ENCODE measurements at regions not wholly inside any gene's neighbourhood (a gene's known extent, or its start where the extent isn't known, plus 50 kb on each side); places are given as distances from the start of the nearest gene placed in this dataset.

- TF ChIP-seq THRB (CRISPR knock-in tag; conservative IDR thresholded peaks at IDR 0.05) (no peak), TEAD4 (IDR thresholded peaks at IDR 0.05; ENCODE audit: low read length) (no peak), TEAD4 (CRISPR knock-in tag; IDR thresholded peaks at IDR 0.05; ENCODE audit: borderline replicate concordance) (no peak), ZNF586 (CRISPR knock-in tag; conservative IDR thresholded peaks at IDR 0.05) (no peak), MTA1 (IDR thresholded peaks at IDR 0.05; ENCODE audit: borderline replicate concordance) (no peak), TRIM24 (IDR thresholded peaks at IDR 0.05) (peak; percentile 30 to 59; a peak in 2 of 4 replicates), KLF13 (tag; IDR thresholded peaks at IDR 0.05; ENCODE audit: borderline replicate concordance, low read depth) (no peak), ADNP (tag; IDR thresholded peaks at IDR 0.05) (no peak), AFF4 (CRISPR knock-in tag; IDR thresholded peaks at IDR 0.05) (no peak), CREB1 (IDR thresholded peaks at IDR 0.05) (no peak), CREB1 (CRISPR knock-in tag; IDR thresholded peaks at IDR 0.05) (no peak), ARID1B (IDR thresholded peaks at IDR 0.05) (no peak), ZNF224 (CRISPR knock-in tag; IDR thresholded peaks at IDR 0.05) (no peak), CBFB (CRISPR knock-in tag; IDR thresholded peaks at IDR 0.05) (no peak), ZZZ3 (IDR thresholded peaks at IDR 0.05) (no peak), CHD1 (IDR thresholded peaks at IDR 0.05; ENCODE audit: low read length) (no peak), KDM1A (IDR thresholded peaks at IDR 0.05) (no peak), ZNF41 (CRISPR knock-in tag; conservative IDR thresholded peaks at IDR 0.05) (no peak), CC2D1A (IDR thresholded peaks at IDR 0.05) (no peak), XRCC3 (IDR thresholded peaks at IDR 0.05) (no peak), SREBF2 (CRISPR knock-in tag; IDR thresholded peaks at IDR 0.05) (no peak), MIER1 (IDR thresholded peaks at IDR 0.05; ENCODE audit: low read depth) (no peak), SPI1 (IDR thresholded peaks at IDR 0.05; ENCODE audit: borderline replicate concordance, low read depth, low read length) (no peak), YY1 (IDR thresholded peaks at IDR 0.05; ENCODE audit: borderline replicate concordance in 1 of 3, control insufficient read depth in 1 of 3, extremely low read depth in 1 of 3, insufficient read depth in 3 of 3, insufficient read length in 1 of 3, insufficient replicate concordance in 2 of 3, low read depth in 1 of 3, low read length in 2 of 3) (no peak)
Observed at GRCh38 chr1:157932069-157932468, 61.4 kb upstream of the KIRREL1 start (continued).
